ENCODE measurements at regions not wholly inside any gene's neighbourhood (a gene's known extent, or its start where the extent isn't known, plus 50 kb on each side); places are given as distances from the start of the nearest gene placed in this dataset.
A peak's percentile ranks its signal among the peaks of the same experiment; 100 is the strongest.
"Not testable (repeated sequence)": the region's sequence is repeated elsewhere in the genome, so short reads cannot be mapped to it uniquely, and the experiment has no call there.

- no peak for DNase-seq (ENCODE audit: low read depth in 4 of 4, low spot score in 2 of 4)
Observed at GRCh38 chr1:70490153-70490552, 79.1 kb downstream of the CTH start.

GRCh38 chr1:70495370-70495769, 84.3 kb downstream of the CTH start:
- DNase-seq (ENCODE audit: low read depth in 4 of 4, low spot score in 2 of 4): no peak

GRCh38 chr1:70496181-70496580, 85.1 kb downstream of the CTH start:
- no peak for DNase-seq (ENCODE audit: low read depth in 4 of 4, low spot score in 2 of 4)

- DNase-seq (ENCODE audit: low read depth in 4 of 4, low spot score in 2 of 4): no peak
Observed at GRCh38 chr1:70497152-70497551, 86.1 kb downstream of the CTH start.

- DNase-seq (ENCODE audit: low read depth in 4 of 4, low spot score in 2 of 4): no peak
Observed at GRCh38 chr1:70498666-70499065, 87.6 kb downstream of the CTH start.

GRCh38 chr1:70499695-70500094, 88.6 kb downstream of the CTH start:
- DNase-seq (ENCODE audit: low read depth in 4 of 4, low spot score in 2 of 4): no peak

GRCh38 chr1:70503358-70503757, 92.3 kb downstream of the CTH start:
- no peak for DNase-seq (ENCODE audit: low read depth in 4 of 4, low spot score in 2 of 4)

- DNase-seq (ENCODE audit: low read depth in 4 of 4, low spot score in 2 of 4): no peak
Observed at GRCh38 chr1:70504176-70504820, 93.2 kb downstream of the CTH start.

- no peak for DNase-seq (ENCODE audit: low read depth in 4 of 4, low spot score in 2 of 4)
Observed at GRCh38 chr1:70504821-70505193, 93.7 kb downstream of the CTH start.

- DNase-seq (ENCODE audit: low read depth in 4 of 4, low spot score in 2 of 4): not testable (repeated sequence)
Observed at GRCh38 chr1:70507991-70508390, 96.9 kb downstream of the CTH start.

- DNase-seq (ENCODE audit: low read depth in 4 of 4, low spot score in 2 of 4): peak; percentile 23 to 43 (median 34)
Observed at GRCh38 chr1:70509996-70510876, 99.2 kb downstream of the CTH start.

- DNase-seq (ENCODE audit: low read depth in 4 of 4, low spot score in 2 of 4): no peak
Observed at GRCh38 chr1:70517444-70517843, 106.4 kb downstream of the CTH start.

- no peak for DNase-seq (ENCODE audit: low read depth in 4 of 4, low spot score in 2 of 4)
Observed at GRCh38 chr1:70518106-70518505, 107.0 kb downstream of the CTH start.

- peak in 1 of 4 donors; percentile 23 for DNase-seq (ENCODE audit: low read depth in 4 of 4, low spot score in 2 of 4)
Observed at GRCh38 chr1:70528590-70529333, 117.7 kb downstream of the CTH start.

GRCh38 chr1:70536708-70537366, 125.8 kb downstream of the CTH start:
- DNase-seq (ENCODE audit: low read depth in 4 of 4, low spot score in 2 of 4): no peak

- no peak for DNase-seq (ENCODE audit: low read depth in 4 of 4, low spot score in 2 of 4)
Observed at GRCh38 chr1:70537788-70538187, 126.7 kb downstream of the CTH start.

GRCh38 chr1:70542030-70542429, 131.0 kb downstream of the CTH start:
- DNase-seq (ENCODE audit: low read depth in 4 of 4, low spot score in 2 of 4): no peak

GRCh38 chr1:70542856-70543255, 131.8 kb downstream of the CTH start:
- no peak for DNase-seq (ENCODE audit: low read depth in 4 of 4, low spot score in 2 of 4)

GRCh38 chr1:70546726-70547125, 135.7 kb downstream of the CTH start:
- no peak for DNase-seq (ENCODE audit: low read depth in 4 of 4, low spot score in 2 of 4)

GRCh38 chr1:70552662-70553566, 141.8 kb downstream of the CTH start:
- no peak for DNase-seq (ENCODE audit: low read depth in 4 of 4, low spot score in 2 of 4)
